ENCODE measurements at regions not wholly inside any gene's neighbourhood (a gene's known extent, or its start where the extent isn't known, plus 50 kb on each side); places are given as distances from the start of the nearest gene placed in this dataset.

DNA sequence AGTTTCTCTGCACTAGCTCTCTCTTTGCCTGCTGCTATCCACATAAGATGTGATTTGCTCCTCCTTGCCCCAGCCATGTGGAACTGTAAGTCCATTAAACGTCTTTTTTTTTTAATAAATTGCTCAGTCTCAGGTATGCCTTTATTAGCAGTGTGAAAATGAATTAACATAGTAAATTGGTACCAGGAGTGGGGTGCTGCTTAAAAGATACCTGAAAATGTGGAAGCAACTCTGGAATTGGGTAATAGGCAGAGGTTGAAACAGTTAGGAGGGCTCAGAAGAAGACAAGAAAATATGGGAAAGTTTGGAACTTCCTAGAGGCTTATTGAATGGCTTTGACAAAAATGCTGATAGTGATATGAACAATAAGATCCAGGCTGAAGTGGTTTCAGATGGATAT, 159.8 kb downstream of the FSCB start:
- H3K9me3 ChIP-seq (ENCODE audit: low read length) = peaks cover 75% of the 10 kb centered on the region
- no peak overlapping the region for H2AFZ ChIP-seq (ENCODE audit: low read length)
- no peak for DNase-seq (ENCODE audit: low spot score)
- H3K79me2 ChIP-seq (ENCODE audit: insufficient read depth, low read length) = no peaks in the 10 kb centered on the region
- H4K20me1 ChIP-seq (ENCODE audit: insufficient read depth, low read length) = no peaks in the 10 kb centered on the region
- POLR2A ChIA-PET = no interaction called here
- H3K36me3 ChIP-seq (replicated peaks in 1 of 2; ENCODE audit: control insufficient read depth in 1 of 2, insufficient read depth in 2 of 2, low read length in 2 of 2) = no peaks in the 10 kb centered on the region
- ATAC-seq = no peak
- in situ Hi-C loops (cut with HindIII; ENCODE audit: extremely low pct_ligation_motif_present, low pct_unique_long_range_greater_than_20kb) (no loop called here), intact Hi-C loops (cut with micrococcal nuclease; ENCODE audit: unreplicated experiment) (no loop called here)
- no peak for TF ChIP-seq FOXJ3 (CRISPR knock-in tag; IDR thresholded peaks at IDR 0.05; ENCODE audit: borderline replicate concordance)
- no peak for TF ChIP-seq FUBP1 (CRISPR knock-in tag; IDR thresholded peaks at IDR 0.05; ENCODE audit: borderline replicate concordance)
- no peak for TF ChIP-seq ZNF788 (CRISPR knock-in tag; IDR thresholded peaks at IDR 0.05; ENCODE audit: borderline replicate concordance)
- TF ChIP-seq PATZ1 (CRISPR knock-in tag; IDR thresholded peaks at IDR 0.05) = no peak
- TF ChIP-seq, protein P1, sequence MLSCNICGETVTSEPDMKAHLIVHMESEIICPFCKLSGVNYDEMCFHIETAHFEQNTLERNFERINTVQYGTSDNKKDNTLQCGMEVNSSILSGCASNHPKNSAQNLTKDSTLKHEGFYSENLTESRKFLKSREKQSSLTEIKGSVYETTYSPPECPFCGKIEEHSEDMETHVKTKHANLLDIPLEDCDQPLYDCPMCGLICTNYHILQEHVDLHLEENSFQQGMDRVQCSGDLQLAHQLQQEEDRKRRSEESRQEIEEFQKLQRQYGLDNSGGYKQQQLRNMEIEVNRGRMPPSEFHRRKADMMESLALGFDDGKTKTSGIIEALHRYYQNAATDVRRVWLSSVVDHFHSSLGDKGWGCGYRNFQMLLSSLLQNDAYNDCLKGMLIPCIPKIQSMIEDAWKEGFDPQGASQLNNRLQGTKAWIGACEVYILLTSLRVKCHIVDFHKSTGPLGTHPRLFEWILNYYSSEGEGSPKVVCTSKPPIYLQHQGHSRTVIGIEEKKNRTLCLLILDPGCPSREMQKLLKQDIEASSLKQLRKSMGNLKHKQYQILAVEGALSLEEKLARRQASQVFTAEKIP (CRISPR knock-in tag; IDR thresholded peaks at IDR 0.05; ENCODE audit: borderline replicate concordance) = no peak
- no peak for TF ChIP-seq RFX5 (IDR thresholded peaks at IDR 0.05; ENCODE audit: low read depth, low read length)
- TF ChIP-seq PPARG (CRISPR knock-in tag; conservative IDR thresholded peaks at IDR 0.05) = no peak
- TF ChIP-seq ZNF274 (CRISPR knock-in tag; IDR thresholded peaks at IDR 0.05) = no peak
- no peak for TF ChIP-seq HIC2 (CRISPR knock-in tag; IDR thresholded peaks at IDR 0.05; ENCODE audit: low read depth)
- TF ChIP-seq LBX2 (CRISPR knock-in tag; IDR thresholded peaks at IDR 0.05; ENCODE audit: borderline replicate concordance) = no peak
- TF ChIP-seq NRL (CRISPR knock-in tag; IDR thresholded peaks at IDR 0.05; ENCODE audit: borderline replicate concordance) = no peak
- no peak for TF ChIP-seq ZNF816 (CRISPR knock-in tag; IDR thresholded peaks at IDR 0.05; ENCODE audit: borderline replicate concordance)
- no peak for TF ChIP-seq BRCA1 (CRISPR knock-in tag; IDR thresholded peaks at IDR 0.05)
- H3K9ac ChIP-seq (ENCODE audit: insufficient read depth, low read depth, low read length) = no peak overlapping the region
- WGBS (ENCODE audit: low lambda C conversion rate) = 0% methylated on average over 1 of the region's 1 CpG
- no peaks in the 10 kb centered on the region for H3K27me3 ChIP-seq (ENCODE audit: control insufficient read depth in 1 of 2, insufficient read depth in 2 of 2, low read length in 2 of 2)
- CTCF ChIA-PET (ENCODE audit: low intra/inter-chr PET ratio, low total read pairs) = no interaction called here
- FAIRE-seq = no peak
- H3K27ac ChIP-seq (ENCODE audit: extremely low read length, insufficient read depth, low read length) = no peak overlapping the region
- BruUV-seq (replicated peaks) = no TSS peak
- H3K4me3 ChIP-seq (replicated peaks in 1 of 3; ENCODE audit: insufficient read depth in 1 of 3, low read depth in 2 of 3, low read length in 3 of 3) = no peak overlapping the region
- no peaks in the 10 kb centered on the region for H3K4me1 ChIP-seq (ENCODE audit: insufficient read depth, low read length)
- no peak overlapping the region for H3K4me2 ChIP-seq (ENCODE audit: low read depth, low read length)
